ENCODE measurements at regions not wholly inside any gene's neighbourhood (a gene's known extent, or its start where the extent isn't known, plus 50 kb on each side); places are given as distances from the start of the nearest gene placed in this dataset.

GRCh38 chr17:72594248-72594647, 473.4 kb downstream of the SOX9 start:
- TF ChIP-seq EZH2 (IDR thresholded peaks at IDR 0.05; ENCODE audit: borderline replicate concordance, low read depth, low read length, poor library complexity, severe bottlenecking) (no peak), CTCF (conservative IDR thresholded peaks at IDR 0.05; ENCODE audit: low read depth, low read length) (no peak)

Measured in A673 (cell line).